ENCODE measurements at regions not wholly inside any gene's neighbourhood (a gene's known extent, or its start where the extent isn't known, plus 50 kb on each side); places are given as distances from the start of the nearest gene placed in this dataset.

DNA sequence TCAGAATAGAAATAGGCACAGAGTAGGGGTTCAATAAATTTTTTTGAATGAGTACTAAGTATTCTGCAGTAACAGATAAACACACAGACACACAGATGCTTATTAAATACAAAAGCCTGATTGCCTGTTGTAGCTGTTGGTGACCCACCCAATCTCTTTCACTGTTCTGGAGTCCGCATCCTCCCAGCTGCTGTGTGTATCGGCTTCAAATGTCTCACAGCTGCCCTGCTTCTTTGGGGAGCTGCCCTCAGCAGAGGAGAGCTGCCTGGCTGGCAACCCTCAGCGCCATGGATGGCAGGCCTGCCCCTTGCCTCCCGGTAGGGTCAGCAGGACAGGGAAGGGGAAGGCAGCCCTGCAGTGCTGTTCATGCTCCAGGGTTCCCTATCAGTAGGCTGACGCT is 50.5 kb upstream of the PRNP start:
- Histone ChIP-seq H3K79me2 (ENCODE audit: control insufficient read depth, insufficient read depth, low read length) (no peaks in the 10 kb centered on the region), H3K4me3 (no peak overlapping the region), H3K27ac (ENCODE audit: control insufficient read depth, insufficient read depth) (no peak overlapping the region), H3K4me1 (ENCODE audit: control insufficient read depth, insufficient read depth, low read length) (no peaks in the 10 kb centered on the region), H3K27me3 (replicated peaks in 1 of 2; ENCODE audit: control insufficient read depth in 2 of 2, insufficient read depth in 2 of 2, low read length in 1 of 2) (no peaks in the 10 kb centered on the region; a peak in 2 of 4 replicates), H3K36me3 (ENCODE audit: control insufficient read depth in 2 of 2, insufficient read depth in 2 of 2, low read length in 1 of 2) (no peaks in the 10 kb centered on the region), H4K20me1 (ENCODE audit: control insufficient read depth, insufficient read depth) (no peaks in the 10 kb centered on the region), H2AFZ (ENCODE audit: control insufficient read depth, low read depth, low read length) (no peak overlapping the region), H3K9ac (ENCODE audit: control insufficient read depth, insufficient read depth, low read length) (no peak overlapping the region), H3K4me2 (ENCODE audit: control insufficient read depth, insufficient read depth) (no peak overlapping the region), H3K9me3 (replicated peaks; ENCODE audit: control insufficient read depth, insufficient read depth, low read length) (no peaks in the 10 kb centered on the region; the same call in 2 of the 3 replicates)
- intact Hi-C loops (cut with micrococcal nuclease; ENCODE audit: unreplicated experiment) (no loop called here), in situ Hi-C loops (cut with MboI) (no loop called here)
- WGBS (ENCODE audit: insufficient coverage, insufficient replicate concordance, low lambda C conversion rate, missing lambda C conversion rate), result 56% methylated on average over 5 of the region's 5 CpGs
- DNase-seq (ENCODE audit: low read depth, low spot score) (no peak), ATAC-seq (no peak), FAIRE-seq (no peak)
- ChIA-PET POLR2A (no interaction called here), CTCF (no interaction called here), RAD21 (ENCODE audit: unreplicated experiment) (no interaction called here), SMC1A (ENCODE audit: uncharacterized antibody, unreplicated experiment) (interaction anchor here (1.3 kb wide), 1 partner anchor 30 kb away, joined by 3 read pairs; no protein-coding TSS in a partner anchor)
- TF ChIP-seq HCFC1 (IDR thresholded peaks at IDR 0.05; ENCODE audit: low read length) (no peak), NFYB (IDR thresholded peaks at IDR 0.05; ENCODE audit: insufficient read depth, low read depth, low read length) (no peak)
- BruUV-seq (replicated peaks), result no TSS peak

DNA sequence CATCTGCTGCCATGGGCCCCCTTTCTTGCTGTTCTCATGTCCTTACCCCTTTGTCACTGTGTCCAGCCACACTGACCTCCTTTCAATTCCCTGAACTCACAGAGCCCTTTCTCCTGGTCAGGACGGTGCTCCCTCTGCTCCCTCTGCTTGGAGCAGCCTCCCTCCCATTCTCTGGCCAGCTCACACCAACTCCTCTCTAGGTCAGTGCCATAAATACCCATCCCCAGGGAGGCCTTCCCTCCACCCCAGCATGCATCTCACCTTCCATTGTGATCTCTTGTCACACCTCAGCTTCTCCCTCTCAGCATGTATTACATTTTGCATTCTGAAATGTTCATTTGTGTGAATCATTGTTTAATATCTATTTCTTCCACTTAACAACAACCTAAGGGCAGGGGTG is 50.9 kb upstream of the PRNP start:
- no peaks in the 10 kb centered on the region; a peak in 2 of 4 replicates for H3K27me3 ChIP-seq (replicated peaks in 1 of 2; ENCODE audit: control insufficient read depth in 2 of 2, insufficient read depth in 2 of 2, low read length in 1 of 2)
- WGBS (ENCODE audit: insufficient coverage, insufficient replicate concordance, low lambda C conversion rate, missing lambda C conversion rate), result 0% methylated on average over 1 of the region's 1 CpG
- no peak overlapping the region for H3K4me2 ChIP-seq (ENCODE audit: control insufficient read depth, insufficient read depth)
- no peak overlapping the region for H3K4me3 ChIP-seq
- H3K79me2 ChIP-seq (ENCODE audit: control insufficient read depth, insufficient read depth, low read length), result no peaks in the 10 kb centered on the region
- no peak overlapping the region for H3K27ac ChIP-seq (ENCODE audit: control insufficient read depth, insufficient read depth)
- H4K20me1 ChIP-seq (ENCODE audit: control insufficient read depth, insufficient read depth), result no peaks in the 10 kb centered on the region
- CTCF ChIA-PET, result no interaction called here
- no peaks in the 10 kb centered on the region; the same call in 2 of the 3 replicates for H3K9me3 ChIP-seq (replicated peaks; ENCODE audit: control insufficient read depth, insufficient read depth, low read length)
- SMC1A ChIA-PET (ENCODE audit: uncharacterized antibody, unreplicated experiment), result interaction anchor here (1.3 kb wide), 1 partner anchor 30 kb away, joined by 3 read pairs; no protein-coding TSS in a partner anchor
- no peaks in the 10 kb centered on the region for H3K4me1 ChIP-seq (ENCODE audit: control insufficient read depth, insufficient read depth, low read length)
- in situ Hi-C loops (cut with MboI) (no loop called here), intact Hi-C loops (cut with micrococcal nuclease; ENCODE audit: unreplicated experiment) (no loop called here)
- ATAC-seq (no peak), FAIRE-seq (no peak), DNase-seq (ENCODE audit: low read depth, low spot score) (no peak)
- POLR2A ChIA-PET, result no interaction called here
- no TSS peak for BruUV-seq (replicated peaks)
- RAD21 ChIA-PET (ENCODE audit: unreplicated experiment), result no interaction called here
- no peak overlapping the region for H3K9ac ChIP-seq (ENCODE audit: control insufficient read depth, insufficient read depth, low read length)
- no peaks in the 10 kb centered on the region for H3K36me3 ChIP-seq (ENCODE audit: control insufficient read depth in 2 of 2, insufficient read depth in 2 of 2, low read length in 1 of 2)
- H2AFZ ChIP-seq (ENCODE audit: control insufficient read depth, low read depth, low read length), result no peak overlapping the region
- no peak for TF ChIP-seq NFXL1 (IDR thresholded peaks at IDR 0.05; ENCODE audit: borderline replicate concordance)
- TF ChIP-seq MEF2A (IDR thresholded peaks at IDR 0.05; ENCODE audit: insufficient read depth, low read depth, low read length), result no peak
- TF ChIP-seq, protein P1, sequence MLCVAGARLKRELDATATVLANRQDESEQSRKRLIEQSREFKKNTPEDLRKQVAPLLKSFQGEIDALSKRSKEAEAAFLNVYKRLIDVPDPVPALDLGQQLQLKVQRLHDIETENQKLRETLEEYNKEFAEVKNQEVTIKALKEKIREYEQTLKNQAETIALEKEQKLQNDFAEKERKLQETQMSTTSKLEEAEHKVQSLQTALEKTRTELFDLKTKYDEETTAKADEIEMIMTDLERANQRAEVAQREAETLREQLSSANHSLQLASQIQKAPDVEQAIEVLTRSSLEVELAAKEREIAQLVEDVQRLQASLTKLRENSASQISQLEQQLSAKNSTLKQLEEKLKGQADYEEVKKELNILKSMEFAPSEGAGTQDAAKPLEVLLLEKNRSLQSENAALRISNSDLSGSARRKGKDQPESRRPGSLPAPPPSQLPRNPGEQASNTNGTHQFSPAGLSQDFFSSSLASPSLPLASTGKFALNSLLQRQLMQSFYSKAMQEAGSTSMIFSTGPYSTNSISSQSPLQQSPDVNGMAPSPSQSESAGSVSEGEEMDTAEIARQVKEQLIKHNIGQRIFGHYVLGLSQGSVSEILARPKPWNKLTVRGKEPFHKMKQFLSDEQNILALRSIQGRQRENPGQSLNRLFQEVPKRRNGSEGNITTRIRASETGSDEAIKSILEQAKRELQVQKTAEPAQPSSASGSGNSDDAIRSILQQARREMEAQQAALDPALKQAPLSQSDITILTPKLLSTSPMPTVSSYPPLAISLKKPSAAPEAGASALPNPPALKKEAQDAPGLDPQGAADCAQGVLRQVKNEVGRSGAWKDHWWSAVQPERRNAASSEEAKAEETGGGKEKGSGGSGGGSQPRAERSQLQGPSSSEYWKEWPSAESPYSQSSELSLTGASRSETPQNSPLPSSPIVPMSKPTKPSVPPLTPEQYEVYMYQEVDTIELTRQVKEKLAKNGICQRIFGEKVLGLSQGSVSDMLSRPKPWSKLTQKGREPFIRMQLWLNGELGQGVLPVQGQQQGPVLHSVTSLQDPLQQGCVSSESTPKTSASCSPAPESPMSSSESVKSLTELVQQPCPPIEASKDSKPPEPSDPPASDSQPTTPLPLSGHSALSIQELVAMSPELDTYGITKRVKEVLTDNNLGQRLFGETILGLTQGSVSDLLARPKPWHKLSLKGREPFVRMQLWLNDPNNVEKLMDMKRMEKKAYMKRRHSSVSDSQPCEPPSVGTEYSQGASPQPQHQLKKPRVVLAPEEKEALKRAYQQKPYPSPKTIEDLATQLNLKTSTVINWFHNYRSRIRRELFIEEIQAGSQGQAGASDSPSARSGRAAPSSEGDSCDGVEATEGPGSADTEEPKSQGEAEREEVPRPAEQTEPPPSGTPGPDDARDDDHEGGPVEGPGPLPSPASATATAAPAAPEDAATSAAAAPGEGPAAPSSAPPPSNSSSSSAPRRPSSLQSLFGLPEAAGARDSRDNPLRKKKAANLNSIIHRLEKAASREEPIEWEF (IDR thresholded peaks at IDR 0.05; ENCODE audit: insufficient replicate concordance, low read depth, low read length), result no peak
- TF ChIP-seq MTA2 (IDR thresholded peaks at IDR 0.05; ENCODE audit: low read depth), result no peak
- TF ChIP-seq NR2F1 (conservative IDR thresholded peaks at IDR 0.05), result no peak
- no peak for TF ChIP-seq HCFC1 (IDR thresholded peaks at IDR 0.05; ENCODE audit: low read length)
- TF ChIP-seq CHD4 (IDR thresholded peaks at IDR 0.05), result no peak
- no peak for TF ChIP-seq TCF12 (IDR thresholded peaks at IDR 0.05; ENCODE audit: low read depth, low read length)
- TF ChIP-seq, protein P2, sequence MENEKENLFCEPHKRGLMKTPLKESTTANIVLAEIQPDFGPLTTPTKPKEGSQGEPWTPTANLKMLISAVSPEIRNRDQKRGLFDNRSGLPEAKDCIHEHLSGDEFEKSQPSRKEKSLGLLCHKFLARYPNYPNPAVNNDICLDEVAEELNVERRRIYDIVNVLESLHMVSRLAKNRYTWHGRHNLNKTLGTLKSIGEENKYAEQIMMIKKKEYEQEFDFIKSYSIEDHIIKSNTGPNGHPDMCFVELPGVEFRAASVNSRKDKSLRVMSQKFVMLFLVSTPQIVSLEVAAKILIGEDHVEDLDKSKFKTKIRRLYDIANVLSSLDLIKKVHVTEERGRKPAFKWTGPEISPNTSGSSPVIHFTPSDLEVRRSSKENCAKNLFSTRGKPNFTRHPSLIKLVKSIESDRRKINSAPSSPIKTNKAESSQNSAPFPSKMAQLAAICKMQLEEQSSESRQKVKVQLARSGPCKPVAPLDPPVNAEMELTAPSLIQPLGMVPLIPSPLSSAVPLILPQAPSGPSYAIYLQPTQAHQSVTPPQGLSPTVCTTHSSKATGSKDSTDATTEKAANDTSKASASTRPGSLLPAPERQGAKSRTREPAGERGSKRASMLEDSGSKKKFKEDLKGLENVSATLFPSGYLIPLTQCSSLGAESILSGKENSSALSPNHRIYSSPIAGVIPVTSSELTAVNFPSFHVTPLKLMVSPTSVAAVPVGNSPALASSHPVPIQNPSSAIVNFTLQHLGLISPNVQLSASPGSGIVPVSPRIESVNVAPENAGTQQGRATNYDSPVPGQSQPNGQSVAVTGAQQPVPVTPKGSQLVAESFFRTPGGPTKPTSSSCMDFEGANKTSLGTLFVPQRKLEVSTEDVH (IDR thresholded peaks at IDR 0.05; ENCODE audit: low read depth, partially characterized antibody), result no peak

All from GM12878 (cell line).